Muscle layer of colon (tissue), 2 donors: ENCODE measurements at regions not wholly inside any gene's neighbourhood (a gene's known extent, or its start where the extent isn't known, plus 50 kb on each side); places are given as distances from the start of the nearest gene placed in this dataset.

Experiments used
- H3K27ac ChIP-seq: one replicate; pipeline ENCODE4 v1.7.0; 2013; ENCODE audit warnings: low read depth, mild to moderate bottlenecking, low read length, moderate library complexity
- H3K27me3 ChIP-seq, 2 donors: one replicate each; pipeline ENCODE4 v1.7.0; 2013; ENCODE audit warnings: low read length in 2 of 2, mild to moderate bottlenecking in 2 of 2; ENCODE audit not compliant: insufficient read depth in 2 of 2, control insufficient read depth in 1 of 2
- H3K36me3 ChIP-seq: one replicate; pipeline ENCODE4 v1.7.0; 2013; ENCODE audit warnings: mild to moderate bottlenecking, low read length; ENCODE audit not compliant: insufficient read depth
- H3K4me1 ChIP-seq: one replicate; pipeline ENCODE4 v1.7.0; 2013; ENCODE audit warnings: mild to moderate bottlenecking, low read length; ENCODE audit not compliant: insufficient read depth
- H3K4me3 ChIP-seq, 2 donors: one replicate each; pipeline ENCODE4 v1.7.0; 2013; ENCODE audit warnings: low read length in 2 of 2, low read depth in 1 of 2, mild to moderate bottlenecking in 1 of 2, moderate library complexity in 1 of 2
- H3K9ac ChIP-seq: one replicate; pipeline ENCODE4 v1.7.0; 2013; ENCODE audit warnings: low read length
- H3K9me3 ChIP-seq: one replicate; pipeline ENCODE4 v1.7.0; 2013; ENCODE audit warnings: mild to moderate bottlenecking, low read length
- donor health status: abdominal sarcoma.
- donor health status: Adenocarcinoma of cecum.

DNA sequence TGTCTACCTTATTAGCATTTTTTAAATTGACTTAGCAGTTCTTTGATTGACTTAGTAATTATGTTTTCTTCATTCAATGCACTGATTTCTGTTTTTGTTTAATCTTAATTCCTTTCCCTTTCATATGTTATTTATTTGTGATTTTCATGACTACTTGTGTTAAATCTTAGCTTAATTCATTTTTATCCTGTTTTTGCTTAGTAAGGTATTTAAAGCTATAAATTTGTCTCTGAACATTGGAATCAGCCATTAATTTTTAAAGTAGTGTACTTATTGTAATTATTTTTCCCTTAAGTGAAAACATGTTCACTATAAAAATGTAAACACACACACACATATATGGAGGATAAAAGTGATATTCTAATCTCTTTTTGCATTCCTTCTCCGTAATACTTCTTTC lies 109.1 kb upstream of the DIPK2B start:
- no peak overlapping the region for H3K4me3 ChIP-seq
- H3K36me3 ChIP-seq: no peaks in the 10 kb centered on the region
- no peaks in the 10 kb centered on the region for H3K4me1 ChIP-seq
- H3K9ac ChIP-seq: no peak overlapping the region
- H3K27me3 ChIP-seq: no peaks in the 10 kb centered on the region
- no peak overlapping the region for H3K27ac ChIP-seq
- H3K9me3 ChIP-seq: no peaks in the 10 kb centered on the region

DNA sequence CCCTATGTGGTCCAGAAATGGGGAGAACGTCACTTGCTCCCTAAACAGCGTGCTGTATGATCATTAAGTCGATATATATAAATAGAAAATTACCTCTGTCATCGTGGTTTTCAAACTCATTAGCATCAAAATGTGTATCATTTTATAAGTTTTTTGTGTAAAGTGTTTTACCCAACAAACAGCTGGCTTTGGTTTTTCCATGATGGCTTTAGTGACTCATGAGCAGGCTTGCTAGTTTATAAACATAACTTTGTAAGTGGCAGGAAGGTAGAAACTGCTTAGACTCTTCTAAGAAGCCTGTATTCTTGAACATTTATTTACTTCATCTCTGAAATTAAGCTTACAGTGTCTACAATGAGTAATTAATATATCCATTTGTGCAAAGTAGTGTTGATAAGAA lies 108.4 kb upstream of the DIPK2B start:
- no peaks in the 10 kb centered on the region for H3K36me3 ChIP-seq
- no peaks in the 10 kb centered on the region for H3K9me3 ChIP-seq
- H3K27ac ChIP-seq: no peak overlapping the region
- H3K9ac ChIP-seq: no peak overlapping the region
- no peak overlapping the region for H3K4me3 ChIP-seq
- H3K27me3 ChIP-seq: no peaks in the 10 kb centered on the region
- no peaks in the 10 kb centered on the region for H3K4me1 ChIP-seq

DNA sequence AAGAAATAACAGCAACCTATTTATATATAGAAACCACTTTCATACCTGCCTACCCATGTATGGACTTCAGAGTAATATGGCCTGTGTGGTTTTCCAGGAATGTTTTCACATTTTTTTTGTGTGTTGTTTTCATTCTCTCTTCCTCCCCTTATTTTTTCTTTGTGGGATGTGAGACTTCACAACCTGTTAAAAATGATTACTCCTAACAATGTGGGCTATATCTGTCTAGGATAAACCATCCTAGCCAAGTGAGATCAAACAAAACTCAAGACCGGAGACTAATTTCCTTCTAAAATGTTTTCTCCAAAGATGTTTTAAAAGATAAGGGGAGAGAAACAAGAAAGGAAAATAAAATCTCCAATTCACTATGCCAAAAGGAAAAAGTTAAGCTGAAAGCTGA lies 106.1 kb upstream of the DIPK2B start:
- H3K36me3 ChIP-seq: no peaks in the 10 kb centered on the region
- no peak overlapping the region for H3K27ac ChIP-seq
- H3K4me1 ChIP-seq: no peaks in the 10 kb centered on the region
- no peak overlapping the region for H3K9ac ChIP-seq
- no peaks in the 10 kb centered on the region for H3K9me3 ChIP-seq
- H3K4me3 ChIP-seq: no peak overlapping the region
- no peaks in the 10 kb centered on the region for H3K27me3 ChIP-seq

DNA sequence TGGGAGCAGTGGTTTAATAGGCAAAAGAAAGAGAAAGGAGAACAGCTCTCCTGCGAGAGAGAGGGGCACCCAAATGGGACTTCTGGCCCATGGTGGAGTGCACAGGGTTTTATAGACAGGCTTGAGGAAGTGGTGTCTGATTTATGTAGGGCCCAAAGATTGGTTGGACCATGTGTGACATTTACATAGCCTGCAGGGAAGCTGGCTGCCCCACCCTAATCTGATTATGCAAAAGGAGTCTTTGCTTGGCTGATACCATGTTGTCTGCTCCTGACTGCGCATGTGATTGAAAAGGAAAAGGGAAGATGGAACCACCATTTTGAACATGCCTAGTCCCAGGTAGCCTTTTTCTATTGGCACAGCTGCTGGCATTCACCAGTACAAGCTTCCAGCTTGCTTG lies 100.0 kb upstream of the DIPK2B start:
- no peak overlapping the region for H3K9ac ChIP-seq
- peaks cover 0 to 5% of the 10 kb centered on the region in 2 donors for H3K27me3 ChIP-seq
- no peaks in the 10 kb centered on the region for H3K9me3 ChIP-seq
- H3K4me3 ChIP-seq: no peak overlapping the region
- H3K4me1 ChIP-seq: no peaks in the 10 kb centered on the region
- H3K27ac ChIP-seq: no peak overlapping the region
- H3K36me3 ChIP-seq: no peaks in the 10 kb centered on the region

DNA sequence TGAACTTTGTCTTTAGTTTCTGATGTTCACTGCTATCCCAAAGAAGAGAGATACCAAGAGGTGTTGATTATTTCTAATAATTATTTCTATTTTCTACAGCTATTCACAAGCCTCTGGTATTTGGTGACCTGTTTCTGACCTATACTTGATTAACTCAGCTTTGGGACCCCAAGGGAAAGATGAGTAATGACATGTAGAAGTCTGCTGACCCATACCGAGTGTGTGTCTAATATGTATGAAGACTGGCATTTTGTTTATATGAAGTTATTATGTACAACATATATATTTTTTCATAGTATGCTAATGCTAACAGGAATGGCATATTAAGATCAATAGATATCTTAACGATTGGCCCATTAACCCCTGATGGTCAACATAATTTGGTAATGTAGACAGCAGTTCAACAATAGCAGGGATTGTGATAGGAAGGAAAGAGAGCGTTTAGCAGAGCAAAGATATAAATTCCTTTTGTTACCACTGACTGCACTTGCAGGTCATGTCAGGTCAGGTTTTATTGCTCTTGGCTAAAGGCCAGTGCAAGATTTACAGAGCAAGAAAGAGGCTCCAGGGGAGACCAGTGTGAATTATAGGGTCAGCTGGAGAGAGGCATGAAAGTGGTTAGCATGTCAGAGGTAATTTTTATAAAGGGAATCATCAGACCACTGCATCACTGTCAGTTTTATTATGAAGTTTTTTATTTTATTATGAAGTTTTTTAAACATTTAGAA lies 94.7 kb upstream of the DIPK2B start:
- Histone ChIP-seq H3K27me3 (peaks cover 0 to 5% of the 10 kb centered on the region in 2 donors), H3K27ac (no peak overlapping the region), H3K36me3 (no peaks in the 10 kb centered on the region), H3K9me3 (no peaks in the 10 kb centered on the region), H3K9ac (no peak overlapping the region), H3K4me1 (no peaks in the 10 kb centered on the region), H3K4me3 (no peak overlapping the region)

DNA sequence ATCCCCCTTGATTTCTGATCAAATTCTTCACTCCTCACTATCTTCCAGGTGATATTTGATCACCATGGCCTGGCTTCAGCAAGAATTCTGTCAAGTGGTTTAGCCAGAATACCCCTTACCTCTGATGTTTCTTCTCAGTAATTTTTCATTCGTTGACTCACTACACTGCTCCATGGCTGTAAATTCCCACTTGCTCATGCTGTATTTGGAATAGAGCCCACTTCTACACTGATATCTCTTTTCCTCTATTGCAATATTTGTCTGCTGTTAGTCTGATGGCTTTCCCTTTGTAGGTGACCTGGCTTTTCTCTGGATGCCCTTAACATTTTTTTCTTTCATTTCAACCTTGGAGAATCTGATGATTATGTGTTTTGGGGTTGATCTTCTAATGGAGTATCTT lies 73.9 kb upstream of the DIPK2B start:
- no peaks in the 10 kb centered on the region for H3K36me3 ChIP-seq
- H3K4me1 ChIP-seq: no peaks in the 10 kb centered on the region
- H3K9ac ChIP-seq: no peak overlapping the region
- no peak overlapping the region for H3K27ac ChIP-seq
- H3K9me3 ChIP-seq: no peaks in the 10 kb centered on the region
- no peak overlapping the region for H3K4me3 ChIP-seq
- H3K27me3 ChIP-seq: no peaks in the 10 kb centered on the region

DNA sequence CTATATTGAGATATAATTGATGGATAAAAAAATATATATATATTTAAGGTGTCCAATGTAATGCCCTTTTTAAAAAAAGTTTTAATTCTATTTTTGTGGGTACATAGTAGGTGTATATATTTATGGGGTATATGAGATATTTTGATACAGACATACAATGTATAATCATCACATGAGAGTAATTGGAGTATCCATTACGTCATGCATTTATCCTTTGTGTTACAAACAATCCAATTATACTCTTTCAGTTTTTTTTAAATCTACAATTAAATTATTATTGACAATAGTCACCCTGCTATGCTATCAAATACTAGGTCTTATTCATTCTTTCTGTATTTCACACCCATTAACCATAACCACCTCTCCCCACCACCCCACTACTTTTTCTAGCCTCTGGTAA lies 66.3 kb upstream of the DIPK2B start:
- H3K4me1 ChIP-seq: no peaks in the 10 kb centered on the region
- H3K36me3 ChIP-seq: no peaks in the 10 kb centered on the region

DNA sequence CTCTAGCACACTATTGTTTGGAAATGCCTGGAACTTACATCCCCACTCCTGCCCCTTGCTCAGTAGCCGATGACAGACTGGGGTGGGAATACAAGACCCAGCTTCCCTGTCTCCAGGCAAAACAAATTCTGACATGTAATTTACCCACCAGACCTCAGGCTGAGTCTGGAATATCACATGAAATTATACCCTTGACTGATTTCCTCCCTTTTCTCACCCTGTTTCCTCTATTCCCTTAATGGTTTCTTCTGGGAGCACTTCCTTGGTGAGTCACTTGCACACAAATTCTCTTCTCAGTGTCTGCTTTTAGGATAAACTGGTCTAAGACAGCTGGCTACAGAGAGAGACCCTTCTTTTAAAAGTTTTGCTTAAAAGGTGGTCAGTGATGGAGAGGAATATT lies 65.8 kb upstream of the DIPK2B start:
- Histone ChIP-seq H3K36me3 (no peaks in the 10 kb centered on the region), H3K27ac (no peak overlapping the region), H3K27me3 (no peaks in the 10 kb centered on the region), H3K9ac (no peak overlapping the region), H3K4me1 (no peaks in the 10 kb centered on the region), H3K4me3 (no peak overlapping the region), H3K9me3 (no peaks in the 10 kb centered on the region)

More for the DNA sequence above, 66.3 kb upstream of the DIPK2B start:
- H3K9me3 ChIP-seq: no peaks in the 10 kb centered on the region
- H3K4me3 ChIP-seq: no peak overlapping the region
- no peak overlapping the region for H3K9ac ChIP-seq
- H3K27me3 ChIP-seq: no peaks in the 10 kb centered on the region
- H3K27ac ChIP-seq: no peak overlapping the region

DNA sequence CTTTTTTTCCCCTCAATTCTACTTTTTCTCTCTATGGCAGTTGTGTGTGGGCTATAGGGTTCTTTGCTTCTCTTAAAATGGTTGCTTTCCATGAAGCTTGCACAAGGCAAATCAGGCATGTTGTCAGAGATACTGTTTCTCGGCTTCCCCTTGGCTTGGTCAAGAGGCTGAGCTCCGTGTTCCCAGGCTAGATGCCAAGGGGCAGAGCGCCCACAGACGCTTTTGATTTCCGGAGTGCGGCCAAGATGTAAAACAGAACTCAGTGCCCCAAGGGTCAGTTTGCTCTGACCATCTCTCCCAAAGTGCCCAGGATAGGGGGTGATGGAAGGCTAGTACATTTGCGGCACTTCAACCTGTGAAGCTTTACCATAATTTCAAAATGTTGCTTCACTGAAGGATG lies 64.2 kb upstream of the DIPK2B start:
- Histone ChIP-seq H3K4me3 (no peak overlapping the region), H3K27ac (no peak overlapping the region), H3K9ac (no peak overlapping the region), H3K4me1 (no peaks in the 10 kb centered on the region), H3K27me3 (no peaks in the 10 kb centered on the region), H3K36me3 (no peaks in the 10 kb centered on the region), H3K9me3 (no peaks in the 10 kb centered on the region)

DNA sequence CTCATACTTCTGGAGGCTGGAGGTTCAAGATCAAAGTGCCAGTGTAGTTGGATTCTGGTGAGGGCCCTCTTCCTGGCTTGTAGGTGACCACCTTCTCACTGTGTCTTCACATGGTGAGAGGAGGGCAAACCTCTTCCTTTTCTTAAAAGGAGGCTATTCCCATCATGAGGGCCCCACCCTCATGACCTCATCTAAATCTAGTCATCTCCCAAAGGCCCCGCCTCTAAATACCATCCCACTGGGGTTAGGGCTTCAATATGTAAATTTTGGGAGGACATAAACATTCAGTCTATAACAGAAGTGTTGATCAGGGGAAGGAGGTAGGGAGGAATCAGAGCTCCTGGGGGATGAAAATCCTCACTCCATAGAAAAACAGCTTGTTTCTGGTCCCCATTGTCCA lies 60.8 kb upstream of the DIPK2B start:
- Histone ChIP-seq H3K4me3 (no peak overlapping the region), H3K4me1 (no peaks in the 10 kb centered on the region), H3K27me3 (no peaks in the 10 kb centered on the region)

DNA sequence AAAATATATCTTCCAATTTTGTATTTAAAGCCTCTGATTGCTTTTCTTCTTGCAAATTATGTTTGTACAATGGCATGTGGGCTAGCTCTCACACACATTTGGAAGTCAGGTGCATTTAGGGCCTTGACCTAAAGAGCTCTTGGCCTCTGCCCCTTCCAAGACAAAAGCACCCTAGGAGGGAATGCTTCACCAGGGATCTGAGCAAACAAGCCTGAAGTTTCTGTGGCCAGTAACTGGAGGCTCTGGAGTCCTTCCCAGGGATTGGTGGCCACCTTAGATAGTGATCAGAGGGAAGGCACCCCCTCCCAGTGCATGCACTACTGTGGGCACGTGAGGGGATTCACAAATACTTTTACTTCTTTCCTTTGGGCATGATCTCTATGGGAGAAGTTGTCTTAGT lies 60.3 kb upstream of the DIPK2B start:
- H3K27ac ChIP-seq: no peak overlapping the region
- H3K9ac ChIP-seq: no peak overlapping the region
- H3K4me1 ChIP-seq: no peaks in the 10 kb centered on the region
- H3K36me3 ChIP-seq: no peaks in the 10 kb centered on the region
- H3K4me3 ChIP-seq: no peak overlapping the region
- no peaks in the 10 kb centered on the region for H3K27me3 ChIP-seq
- no peaks in the 10 kb centered on the region for H3K9me3 ChIP-seq

More for the DNA sequence above, 60.8 kb upstream of the DIPK2B start:
- H3K36me3 ChIP-seq: no peaks in the 10 kb centered on the region
- no peak overlapping the region for H3K27ac ChIP-seq
- no peaks in the 10 kb centered on the region for H3K9me3 ChIP-seq
- H3K9ac ChIP-seq: no peak overlapping the region

DNA sequence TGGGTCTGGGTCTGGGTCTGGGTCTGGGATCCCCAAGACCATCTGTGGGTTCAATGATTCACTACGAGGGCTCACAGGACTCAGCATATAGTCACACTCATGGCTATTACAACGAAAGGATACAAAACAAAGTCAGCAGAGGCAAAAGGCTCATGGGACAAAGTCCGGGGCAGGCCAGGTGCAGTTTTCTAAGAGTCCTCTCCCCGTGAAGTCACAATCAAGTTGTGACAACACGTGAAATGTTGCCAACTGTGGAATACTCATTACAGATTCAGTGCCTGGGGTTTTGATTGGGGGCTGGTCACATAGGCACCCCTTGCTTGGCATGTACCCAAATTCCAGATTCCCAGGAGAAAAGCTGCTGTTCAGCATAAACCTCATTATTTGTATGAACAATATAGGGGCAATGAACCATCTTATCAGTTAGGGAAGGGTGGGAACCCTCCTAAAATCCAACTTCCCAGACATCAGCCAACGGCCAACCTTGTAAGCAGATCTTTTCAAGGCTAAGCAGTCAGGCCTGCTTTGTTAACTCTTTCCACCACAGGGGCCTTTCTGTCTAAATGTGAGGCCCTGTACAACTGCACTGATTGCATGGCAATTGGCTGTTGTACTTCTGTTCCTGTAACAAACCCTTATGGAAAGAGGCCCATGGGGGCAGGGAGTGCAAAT lies 58.2 kb upstream of the DIPK2B start:
- Histone ChIP-seq H3K36me3 (no peaks in the 10 kb centered on the region), H3K9me3 (no peaks in the 10 kb centered on the region), H3K4me1 (no peaks in the 10 kb centered on the region), H3K4me3 (no peak overlapping the region), H3K27ac (no peak overlapping the region), H3K27me3 (no peaks in the 10 kb centered on the region), H3K9ac (no peak overlapping the region)
